GM19193 (cell line): ENCODE measurements at regions not wholly inside any gene's neighbourhood (a gene's known extent, or its start where the extent isn't known, plus 50 kb on each side); places are given as distances from the start of the nearest gene placed in this dataset.

Experiments used
- POLR2A ChIP-seq: IDR thresholded peaks from 4 replicates; pipeline ENCODE4 v1.6.1; 2011; ENCODE audit not compliant: insufficient read depth, insufficient read length; ENCODE audit errors: extremely low read depth

DNA sequence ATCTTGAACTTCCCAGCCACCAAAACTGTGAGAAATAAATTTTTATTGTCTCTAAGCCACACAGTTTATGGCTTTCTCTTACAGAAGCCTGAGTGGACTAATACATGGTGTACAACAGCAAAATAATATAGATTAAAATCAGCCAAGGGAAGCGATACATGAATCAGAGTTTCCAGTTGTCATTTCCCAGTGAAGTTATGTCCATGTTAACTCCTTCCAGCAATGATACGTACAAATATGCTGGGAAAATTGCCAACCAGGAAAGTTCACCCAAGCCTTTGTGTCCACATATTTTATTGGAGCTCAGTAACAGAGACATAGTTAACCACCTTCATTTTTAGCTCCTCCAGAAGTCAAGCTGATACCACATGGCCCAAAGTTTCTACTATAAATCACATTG lies 280.9 kb upstream of the KCNMB2 start:
- TF ChIP-seq POLR2A, result no peak

DNA sequence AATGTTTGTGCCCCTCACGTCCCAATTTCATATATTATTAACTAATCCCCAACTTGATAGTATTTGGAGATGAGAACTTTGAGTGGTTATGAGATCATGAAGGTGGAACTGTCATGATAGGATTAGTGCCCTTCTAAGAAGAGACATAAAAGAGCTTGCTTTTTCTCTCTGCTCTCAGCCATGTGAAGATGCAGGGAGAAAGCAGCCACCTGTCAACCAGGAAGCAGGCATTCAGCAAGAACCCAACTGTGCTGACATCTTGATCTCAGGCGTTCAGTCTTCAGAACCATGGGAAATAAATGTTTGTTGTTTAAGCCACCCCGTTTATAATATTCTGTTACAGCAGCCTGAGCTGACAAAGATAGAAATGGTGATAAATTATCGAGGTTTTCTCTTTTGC lies 278.7 kb upstream of the KCNMB2 start:
- no peak for TF ChIP-seq POLR2A

DNA sequence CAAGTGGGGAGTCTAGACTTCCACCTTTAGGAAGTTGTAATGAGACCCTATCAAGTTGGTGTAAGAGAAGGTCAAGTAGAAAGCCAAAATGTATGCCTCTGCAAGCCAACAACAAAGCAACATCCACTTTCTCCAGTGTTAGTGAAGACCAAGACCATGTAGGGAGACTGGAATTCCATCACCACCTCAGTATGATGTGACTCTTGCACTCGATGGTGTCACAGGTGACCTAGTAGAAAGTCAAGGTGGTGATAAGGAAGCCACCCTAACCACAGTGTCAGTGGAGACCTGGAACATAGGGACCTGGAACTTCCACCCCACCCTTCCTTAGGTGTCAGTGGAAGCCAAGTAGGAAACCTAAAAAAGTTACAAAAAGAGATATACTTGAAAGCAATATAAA lies 278.1 kb upstream of the KCNMB2 start:
- no peak for TF ChIP-seq POLR2A

DNA sequence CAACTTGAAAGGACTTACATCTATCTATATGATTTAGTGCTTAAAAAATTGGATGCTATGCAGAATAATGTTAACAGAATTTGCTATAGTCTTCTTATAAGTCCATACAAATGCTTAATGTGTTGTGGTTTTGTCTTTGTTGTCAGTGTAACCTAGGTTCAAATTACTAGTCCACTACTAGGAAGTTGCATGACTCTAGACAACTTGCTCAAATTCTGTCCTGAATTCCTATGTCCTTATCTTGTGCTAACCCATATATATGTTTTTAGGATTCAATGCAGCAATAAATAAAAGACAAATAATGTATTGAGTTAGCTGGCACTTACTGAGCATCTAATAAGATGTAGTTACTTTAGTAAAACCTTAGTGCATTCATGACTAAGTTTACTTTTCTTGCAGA lies 276.5 kb upstream of the KCNMB2 start:
- TF ChIP-seq POLR2A, result no peak

DNA sequence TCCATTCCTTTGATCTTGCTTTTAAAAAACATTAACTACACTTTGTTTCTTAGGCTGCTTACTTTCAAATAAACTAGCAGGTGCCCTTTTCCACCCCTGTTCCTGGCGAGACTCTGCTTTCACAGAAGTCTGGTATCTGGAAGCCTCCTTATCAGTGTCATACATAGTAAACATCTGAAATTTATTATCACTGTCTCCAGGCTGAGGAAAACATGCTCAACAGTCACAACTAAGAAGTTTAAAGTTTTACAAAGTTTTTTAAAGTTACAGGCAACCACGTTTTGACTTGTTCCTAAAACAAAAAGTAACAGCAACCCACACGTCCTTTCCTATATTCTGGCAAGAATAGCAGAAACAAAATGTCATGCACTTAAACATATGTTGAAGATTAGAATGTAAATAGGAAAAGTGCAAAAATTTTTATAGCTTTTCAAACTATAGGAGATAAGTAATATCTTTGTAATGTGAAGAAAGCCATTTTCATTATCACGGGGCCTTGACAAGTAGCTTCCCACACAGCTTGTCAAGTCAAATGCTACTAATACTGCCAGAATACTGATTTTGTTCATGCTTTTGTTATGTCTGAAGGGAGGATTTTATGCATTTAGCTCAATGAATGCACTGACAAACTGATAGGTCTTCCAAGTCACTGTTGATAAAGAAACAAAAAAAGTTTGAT lies 275.2 kb upstream of the KCNMB2 start:
- TF ChIP-seq POLR2A, result no peak

DNA sequence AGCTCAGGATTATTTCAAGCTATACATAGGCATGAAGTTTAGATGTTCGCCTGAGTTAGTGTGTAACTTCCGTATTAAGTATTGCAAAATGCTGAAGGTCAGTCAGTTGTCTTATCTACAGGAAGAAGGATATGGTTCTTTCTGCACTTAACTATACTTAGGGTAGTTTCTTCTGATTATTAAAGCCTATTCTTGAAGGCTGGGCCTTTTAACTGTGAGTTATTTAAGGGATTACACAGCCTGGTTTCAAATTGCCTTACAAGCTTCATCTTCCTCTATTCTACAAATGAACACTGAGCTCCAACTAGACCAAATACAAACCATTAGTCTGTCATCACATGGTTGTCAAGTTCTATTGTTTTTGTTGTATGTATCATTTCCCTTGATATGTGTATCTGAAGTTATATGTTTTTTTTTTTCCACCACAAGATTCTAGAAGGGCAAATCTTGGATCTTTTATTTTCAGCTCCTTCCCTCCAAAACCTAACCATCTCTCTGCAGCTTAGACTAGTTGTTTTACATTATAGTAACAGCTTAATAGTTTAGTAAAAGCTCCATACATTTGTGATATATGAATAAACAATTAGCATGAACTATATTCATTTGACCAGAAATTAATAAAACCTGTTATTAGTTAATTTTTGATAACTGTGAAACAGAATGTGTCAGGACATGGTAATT lies 272.9 kb upstream of the KCNMB2 start:
- no peak for TF ChIP-seq POLR2A

DNA sequence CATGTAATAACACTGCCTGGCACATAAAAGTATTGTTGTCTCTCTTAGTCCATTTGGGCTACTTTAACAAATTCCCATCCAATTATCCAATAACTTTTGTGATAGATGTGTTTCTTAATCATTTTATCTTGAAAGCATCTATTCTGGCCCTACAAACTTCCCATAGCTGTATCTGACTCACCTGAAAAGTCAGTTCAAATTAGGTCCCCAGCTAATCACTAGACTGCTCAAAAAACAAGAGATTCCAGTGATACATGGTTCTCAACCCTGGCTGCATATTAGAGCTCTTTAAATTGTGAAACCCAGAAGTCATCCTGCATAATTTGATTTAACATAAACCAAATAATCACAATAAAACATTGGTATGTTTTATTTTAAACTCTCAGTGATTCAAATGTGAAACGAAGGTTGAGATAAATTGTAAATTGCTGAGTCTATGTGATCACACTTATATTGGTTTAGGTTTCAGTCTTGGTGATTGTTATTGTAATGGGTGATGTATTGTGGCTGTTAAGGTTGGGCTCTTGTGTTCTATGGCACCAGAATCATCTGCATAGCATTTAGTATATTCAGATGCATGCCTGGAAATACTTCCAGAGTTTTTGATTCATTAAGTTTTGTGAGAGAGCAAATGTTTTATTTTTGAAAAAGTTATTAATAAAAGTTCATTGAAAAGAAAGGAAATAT lies 268.9 kb upstream of the KCNMB2 start:
- no peak for TF ChIP-seq POLR2A

DNA sequence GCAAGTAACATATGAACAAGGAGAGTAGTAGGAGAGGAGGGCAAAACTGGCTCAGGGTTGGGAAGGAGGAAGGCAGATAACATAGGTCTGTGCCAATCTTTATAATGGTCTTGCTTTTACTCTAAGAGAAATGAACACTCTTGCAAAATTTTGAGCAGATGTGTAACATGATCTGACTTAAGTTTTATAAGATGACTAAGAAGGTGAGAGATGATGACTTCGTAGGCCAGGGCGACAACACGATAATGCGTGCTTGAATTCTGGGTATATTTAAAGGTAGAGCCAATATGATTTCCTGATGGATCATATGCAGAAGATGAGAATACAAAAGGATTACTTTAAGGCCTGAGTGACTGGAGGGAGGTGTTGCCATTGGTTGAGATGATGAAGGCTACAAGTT lies 265.4 kb upstream of the KCNMB2 start:
- no peak for TF ChIP-seq POLR2A

DNA sequence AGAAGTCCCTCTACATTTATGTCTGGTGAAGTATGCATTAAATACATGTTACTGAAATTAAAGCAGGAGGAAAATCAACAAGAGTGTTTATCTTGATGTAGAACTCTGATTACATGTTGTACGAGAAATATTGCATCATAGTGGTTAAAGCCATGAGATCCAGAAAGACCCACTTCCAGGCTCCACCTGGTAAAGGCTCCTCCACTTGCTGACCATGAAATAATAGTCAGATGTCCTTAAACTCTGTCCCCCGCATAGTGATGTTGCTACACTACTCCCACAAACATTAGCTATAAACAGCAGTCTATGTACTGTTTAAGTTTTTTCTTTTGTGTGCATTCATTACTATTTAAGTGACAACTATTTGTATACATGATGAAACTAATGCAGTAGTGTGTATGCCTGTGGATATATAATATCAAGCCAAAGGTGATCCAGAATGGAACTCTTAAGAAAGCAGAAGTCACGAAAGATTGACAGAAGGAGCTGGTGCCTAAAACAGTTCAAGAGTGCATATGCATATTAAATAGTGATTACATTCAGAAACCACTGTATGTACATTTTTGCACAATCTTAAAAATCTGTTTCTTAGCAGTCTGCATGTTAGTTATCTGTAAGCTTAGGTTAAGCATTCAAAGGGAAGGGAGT lies 264.4 kb upstream of the KCNMB2 start:
- no peak for TF ChIP-seq POLR2A

DNA sequence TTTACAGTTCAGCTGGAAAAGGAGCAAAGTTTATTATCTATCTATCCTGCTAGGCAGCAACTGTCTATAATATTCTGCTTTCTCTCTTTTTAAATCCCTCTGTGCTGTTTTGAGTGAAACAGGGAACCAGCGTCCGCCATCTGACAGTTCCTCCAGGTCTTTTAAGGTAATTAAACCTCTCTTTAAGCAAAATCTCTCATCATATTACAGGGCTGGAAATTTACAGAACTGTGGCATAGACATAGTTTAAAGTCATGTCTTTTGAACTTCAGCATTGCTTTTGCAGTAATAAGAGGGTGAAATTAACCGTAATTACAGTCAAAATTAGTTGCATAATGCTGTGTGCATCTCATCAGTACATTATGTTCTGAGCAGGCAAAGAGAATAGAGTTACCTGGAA lies 263.4 kb upstream of the KCNMB2 start:
- no peak for TF ChIP-seq POLR2A

DNA sequence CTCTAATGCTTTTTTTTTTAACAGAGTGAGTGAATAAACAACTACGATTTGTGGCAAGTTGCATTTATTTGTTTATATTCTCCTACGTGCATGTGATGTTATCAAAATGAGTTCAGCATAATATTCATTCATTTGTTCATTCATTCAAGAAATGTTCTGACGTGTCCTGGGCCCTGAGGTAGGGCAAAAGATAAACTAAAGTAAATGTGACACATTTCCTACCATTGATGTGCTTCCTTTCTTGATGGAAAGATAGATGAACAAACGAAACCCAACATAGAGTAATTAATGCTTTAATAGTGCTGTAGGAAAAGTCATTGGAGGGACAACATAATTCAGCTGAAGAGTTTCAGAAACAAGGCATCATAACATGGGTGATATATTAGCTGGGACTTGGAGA lies 261.5 kb upstream of the KCNMB2 start:
- no peak for TF ChIP-seq POLR2A

DNA sequence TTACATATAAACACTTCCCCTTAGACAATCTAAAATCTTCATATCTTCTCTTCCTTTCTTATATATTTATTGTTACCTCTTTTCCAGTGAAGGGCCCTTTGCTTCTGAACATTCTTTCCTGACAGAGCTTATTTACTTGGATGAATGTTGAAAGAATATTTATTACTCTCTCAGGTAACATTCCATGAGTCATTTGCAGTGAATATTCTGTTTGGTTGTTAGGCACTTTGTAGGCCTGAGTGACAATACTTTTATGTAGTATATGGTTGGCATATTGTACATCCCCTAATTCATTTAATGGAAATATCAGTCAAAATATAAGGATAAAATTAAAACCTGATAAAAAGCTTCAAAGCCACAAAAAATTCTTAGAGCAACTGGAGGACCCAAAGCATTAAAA lies 260.9 kb upstream of the KCNMB2 start:
- TF ChIP-seq POLR2A, result no peak

DNA sequence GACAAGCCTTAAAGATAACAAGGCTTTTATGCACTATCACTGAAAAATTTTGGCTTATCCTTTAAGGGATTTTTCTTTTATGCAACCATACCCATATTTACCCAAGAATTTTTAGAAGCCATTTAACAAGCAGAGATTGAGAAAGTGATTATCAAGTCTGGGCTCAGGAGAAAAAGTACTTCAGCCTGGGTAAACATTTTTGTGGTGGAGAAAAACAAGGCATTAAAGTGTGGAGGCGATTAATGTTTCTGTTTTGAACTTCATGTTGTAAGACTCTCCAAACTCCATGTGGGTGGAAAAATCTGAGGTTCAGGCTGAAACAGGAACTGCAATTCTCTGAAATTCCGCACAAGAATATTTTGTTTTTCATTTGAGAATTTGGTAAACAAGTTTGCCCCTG lies 260.4 kb upstream of the KCNMB2 start:
- no peak for TF ChIP-seq POLR2A

DNA sequence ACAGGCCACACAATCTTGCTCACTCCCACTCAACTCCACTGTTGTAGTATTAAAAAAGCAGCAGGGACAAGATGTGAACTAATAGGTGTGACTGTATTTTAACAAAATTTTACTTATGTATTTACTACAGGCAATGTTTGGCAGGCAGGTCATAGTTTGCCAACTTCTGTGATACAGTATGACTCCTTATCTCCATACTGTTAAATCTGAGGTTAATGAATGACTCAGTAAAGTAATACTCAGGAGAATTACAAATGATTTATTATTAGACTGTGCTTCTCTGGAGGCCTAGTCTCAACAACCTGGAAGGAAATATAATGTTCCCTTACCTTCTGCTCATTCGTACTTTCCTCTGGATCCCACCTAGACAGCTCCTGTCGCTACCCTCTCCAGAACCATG lies 258.6 kb upstream of the KCNMB2 start:
- no peak for TF ChIP-seq POLR2A

DNA sequence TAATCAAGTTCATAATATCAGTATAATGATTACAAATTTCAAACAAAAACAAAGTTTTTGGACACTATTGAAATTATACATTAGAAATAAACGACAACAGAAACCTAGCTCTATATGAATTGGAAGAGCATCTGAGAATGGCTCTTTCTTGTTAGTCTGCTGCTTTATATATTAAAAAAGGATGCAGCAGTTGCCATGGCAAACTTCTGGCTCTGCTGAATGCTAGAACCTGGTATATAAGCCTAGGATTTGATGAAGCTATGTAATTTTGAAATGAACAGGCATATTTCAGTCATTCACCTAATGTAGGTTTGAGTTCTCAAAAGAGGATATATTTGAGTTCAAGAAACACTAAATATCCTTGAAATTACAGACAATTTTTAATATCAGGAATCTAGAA lies 252.7 kb upstream of the KCNMB2 start:
- TF ChIP-seq POLR2A, result no peak

DNA sequence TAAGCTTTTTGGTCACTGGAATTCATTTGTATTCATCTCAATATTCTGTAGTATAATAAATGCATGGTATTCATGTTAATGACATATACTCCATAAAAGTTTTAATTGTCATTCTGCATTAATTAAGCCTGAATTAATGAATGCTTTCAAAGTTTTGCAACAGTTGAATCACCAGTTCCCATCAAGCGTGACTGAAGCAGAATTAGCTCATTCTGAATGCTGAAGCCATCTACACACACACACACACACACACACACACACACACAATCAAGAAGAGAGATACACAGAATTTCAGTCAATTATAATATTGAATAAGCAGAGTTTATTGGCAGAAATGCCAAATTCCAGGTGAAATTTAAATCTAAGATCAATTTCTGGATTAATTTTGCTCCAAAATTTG lies 252.1 kb upstream of the KCNMB2 start:
- TF ChIP-seq POLR2A, result no peak
